ENCODE measurements at regions not wholly inside any gene's neighbourhood (a gene's known extent, or its start where the extent isn't known, plus 50 kb on each side); places are given as distances from the start of the nearest gene placed in this dataset.

DNA sequence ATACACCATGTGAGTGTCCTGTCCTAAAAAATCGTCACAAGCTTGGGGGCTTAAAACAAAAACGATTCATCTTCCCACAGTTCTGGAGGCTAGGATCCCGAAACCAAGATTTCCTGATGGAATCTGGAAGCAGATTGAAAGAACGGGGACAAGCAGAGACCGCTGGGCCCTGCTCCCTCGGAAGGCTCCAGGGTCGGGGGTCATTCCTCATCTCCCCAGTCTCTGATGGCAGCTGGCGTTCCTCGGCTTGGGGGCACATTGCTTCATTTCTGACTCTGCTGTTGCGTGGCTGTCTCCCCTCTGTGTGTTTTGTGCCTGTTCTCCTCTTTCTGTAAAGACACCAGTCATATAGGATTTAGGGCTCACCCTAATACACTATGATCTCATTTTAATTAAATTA lies 114.2 kb upstream of the TMPRSS2 start:
- TF ChIP-seq, protein P1, sequence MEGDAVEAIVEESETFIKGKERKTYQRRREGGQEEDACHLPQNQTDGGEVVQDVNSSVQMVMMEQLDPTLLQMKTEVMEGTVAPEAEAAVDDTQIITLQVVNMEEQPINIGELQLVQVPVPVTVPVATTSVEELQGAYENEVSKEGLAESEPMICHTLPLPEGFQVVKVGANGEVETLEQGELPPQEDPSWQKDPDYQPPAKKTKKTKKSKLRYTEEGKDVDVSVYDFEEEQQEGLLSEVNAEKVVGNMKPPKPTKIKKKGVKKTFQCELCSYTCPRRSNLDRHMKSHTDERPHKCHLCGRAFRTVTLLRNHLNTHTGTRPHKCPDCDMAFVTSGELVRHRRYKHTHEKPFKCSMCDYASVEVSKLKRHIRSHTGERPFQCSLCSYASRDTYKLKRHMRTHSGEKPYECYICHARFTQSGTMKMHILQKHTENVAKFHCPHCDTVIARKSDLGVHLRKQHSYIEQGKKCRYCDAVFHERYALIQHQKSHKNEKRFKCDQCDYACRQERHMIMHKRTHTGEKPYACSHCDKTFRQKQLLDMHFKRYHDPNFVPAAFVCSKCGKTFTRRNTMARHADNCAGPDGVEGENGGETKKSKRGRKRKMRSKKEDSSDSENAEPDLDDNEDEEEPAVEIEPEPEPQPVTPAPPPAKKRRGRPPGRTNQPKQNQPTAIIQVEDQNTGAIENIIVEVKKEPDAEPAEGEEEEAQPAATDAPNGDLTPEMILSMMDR (IDR thresholded peaks at IDR 0.05; ENCODE audit: low read depth, low read length) = no peak
- no peak for TF ChIP-seq EZH2phosphoT487 (IDR thresholded peaks at IDR 0.05; ENCODE audit: low read depth)
